GM18909 (cell line): ENCODE measurements at regions not wholly inside any gene's neighbourhood (a gene's known extent, or its start where the extent isn't known, plus 50 kb on each side); places are given as distances from the start of the nearest gene placed in this dataset.
"Not testable (repeated sequence)": the region's sequence is repeated elsewhere in the genome, so short reads cannot be mapped to it uniquely, and the experiment has no call there.

ENCODE experiments used
- ATAC-seq: cut with Tn5 transposase; IDR thresholded peaks from one replicate; pipeline ENCODE4 v1.9.1; 2021; ENCODE audit warnings: mild to moderate bottlenecking; ENCODE audit not compliant: unreplicated experiment, poor library complexity

GRCh38 chr1:193451001-193451400 lies 264.6 kb upstream of the B3GALT2 start:
- ATAC-seq: no peak

- ATAC-seq: peak; percentile 87
These were observed 262.5 kb upstream of the B3GALT2 start for GRCh38 chr1:193448682-193449461.

- no peak for ATAC-seq
These were observed 257.5 kb upstream of the B3GALT2 start for GRCh38 chr1:193443886-193444285.

- peak; percentile 83 for ATAC-seq
These were observed 252.4 kb upstream of the B3GALT2 start for GRCh38 chr1:193438771-193439170.

- peak; percentile 13 for ATAC-seq
These were observed 251.9 kb upstream of the B3GALT2 start for GRCh38 chr1:193438312-193438711.

GRCh38 chr1:193437785-193438184 lies 251.4 kb upstream of the B3GALT2 start:
- ATAC-seq: peak; percentile 80

GRCh38 chr1:193437333-193437732 lies 250.9 kb upstream of the B3GALT2 start:
- not testable (repeated sequence) for ATAC-seq

GRCh38 chr1:193435781-193436180 lies 249.4 kb upstream of the B3GALT2 start:
- no peak for ATAC-seq

- ATAC-seq: no peak
These were observed 247.9 kb upstream of the B3GALT2 start for GRCh38 chr1:193434319-193434718.

GRCh38 chr1:193433599-193433998 lies 247.2 kb upstream of the B3GALT2 start:
- ATAC-seq: no peak

- ATAC-seq: no peak
These were observed 246.7 kb upstream of the B3GALT2 start for GRCh38 chr1:193432979-193433587.

GRCh38 chr1:193431265-193431977 lies 245.0 kb upstream of the B3GALT2 start:
- no peak for ATAC-seq

- ATAC-seq: no peak
These were observed 241.1 kb upstream of the B3GALT2 start for GRCh38 chr1:193427524-193427923.

- ATAC-seq: no peak
These were observed 239.6 kb upstream of the B3GALT2 start for GRCh38 chr1:193426061-193426460.

GRCh38 chr1:193421487-193421886 lies 235.1 kb upstream of the B3GALT2 start:
- ATAC-seq: no peak

GRCh38 chr1:193419295-193419694 lies 232.9 kb upstream of the B3GALT2 start:
- ATAC-seq: no peak

GRCh38 chr1:193418745-193419058 lies 232.3 kb upstream of the B3GALT2 start:
- no peak for ATAC-seq

GRCh38 chr1:193417945-193418744 lies 231.7 kb upstream of the B3GALT2 start:
- ATAC-seq: peak; percentile 76

GRCh38 chr1:193417403-193417802 lies 231.0 kb upstream of the B3GALT2 start:
- ATAC-seq: no peak

- no peak for ATAC-seq
These were observed 230.0 kb upstream of the B3GALT2 start for GRCh38 chr1:193416226-193417024.
